SK-MEL-5 (cell line): ENCODE measurements at regions not wholly inside any gene's neighbourhood (a gene's known extent, or its start where the extent isn't known, plus 50 kb on each side); places are given as distances from the start of the nearest gene placed in this dataset.
A peak's percentile ranks its signal among the peaks of the same experiment; 100 is the strongest.
"Not testable (repeated sequence)": the region's sequence is repeated elsewhere in the genome, so short reads cannot be mapped to it uniquely, and the experiment has no call there.

ENCODE experiments used
- DNase-seq: peaks from one replicate; pipeline ENCODE4 v3.0.0-alpha.2; 2016; ENCODE audit warnings: low read depth, low spot score
- in situ Hi-C: cut with HindIII; loops from 2 replicates; pipeline ENCODE4 v1.10.0; 2016; ENCODE audit warnings: low sequenced_read_pairs, high pct_unique_total_duplicates, low pct_unique_long_range_greater_than_20kb

DNA sequence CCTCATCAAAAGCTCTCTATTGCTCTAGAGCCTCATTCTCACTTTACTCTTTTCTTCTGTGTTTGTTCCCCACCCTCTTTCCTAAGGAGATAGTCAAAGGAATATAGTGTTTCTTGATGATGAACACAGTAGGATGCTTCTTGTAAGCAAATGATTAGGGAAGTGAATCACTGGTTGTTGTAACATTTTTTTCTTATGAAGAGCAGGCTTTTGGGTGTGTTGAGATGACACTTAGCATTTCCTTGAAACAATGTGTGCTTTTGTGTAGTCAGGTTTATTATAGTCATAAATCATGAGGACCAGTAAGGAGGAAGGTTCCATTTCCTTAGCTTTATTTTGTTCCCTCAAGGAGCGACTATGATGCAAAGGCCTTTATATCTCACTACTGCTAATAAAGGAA is 1991.3 kb upstream of the C9orf72 start:
- peak; percentile 51 for DNase-seq
- in situ Hi-C loops: no loop called here

GRCh38 chr9:29575219-29575618 is 2001.9 kb upstream of the C9orf72 start:
- in situ Hi-C loops: no loop called here

GRCh38 chr9:29588361-29588760 is 2015.1 kb upstream of the C9orf72 start:
- peak; percentile 31 for DNase-seq
- in situ Hi-C loops: no loop called here

More at GRCh38 chr9:29575219-29575618, 2001.9 kb upstream of the C9orf72 start:
- DNase-seq: no peak

DNA sequence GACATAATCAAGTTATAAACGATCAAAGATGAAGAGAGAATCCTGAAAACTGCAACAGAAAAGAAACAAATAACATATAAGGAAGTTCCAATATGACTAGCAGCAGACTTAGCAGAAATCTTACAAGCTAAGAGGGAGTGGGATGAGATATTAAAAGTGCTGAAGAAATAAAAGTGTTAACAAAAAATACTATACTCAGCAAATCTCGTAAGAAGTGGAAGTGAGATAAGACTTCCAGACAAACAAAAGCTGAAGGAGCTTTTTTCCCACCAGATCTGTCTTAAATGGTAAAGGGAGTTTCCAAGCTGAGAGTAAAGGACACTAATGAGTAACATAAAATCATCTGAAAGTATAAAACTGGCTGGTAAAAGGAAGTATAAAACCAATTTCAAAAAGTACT is 2036.0 kb upstream of the C9orf72 start:
- in situ Hi-C loops: no loop called here

GRCh38 chr9:29613773-29614172 is 2040.5 kb upstream of the C9orf72 start:
- DNase-seq: no peak
- in situ Hi-C loops: no loop called here

More for the DNA sequence above, 2036.0 kb upstream of the C9orf72 start:
- no peak for DNase-seq

GRCh38 chr9:29616844-29617243 is 2043.6 kb upstream of the C9orf72 start:
- in situ Hi-C loops: no loop called here

GRCh38 chr9:29625292-29625731 is 2052.0 kb upstream of the C9orf72 start:
- DNase-seq: no peak
- in situ Hi-C loops: no loop called here

More at GRCh38 chr9:29616844-29617243, 2043.6 kb upstream of the C9orf72 start:
- no peak for DNase-seq

DNA sequence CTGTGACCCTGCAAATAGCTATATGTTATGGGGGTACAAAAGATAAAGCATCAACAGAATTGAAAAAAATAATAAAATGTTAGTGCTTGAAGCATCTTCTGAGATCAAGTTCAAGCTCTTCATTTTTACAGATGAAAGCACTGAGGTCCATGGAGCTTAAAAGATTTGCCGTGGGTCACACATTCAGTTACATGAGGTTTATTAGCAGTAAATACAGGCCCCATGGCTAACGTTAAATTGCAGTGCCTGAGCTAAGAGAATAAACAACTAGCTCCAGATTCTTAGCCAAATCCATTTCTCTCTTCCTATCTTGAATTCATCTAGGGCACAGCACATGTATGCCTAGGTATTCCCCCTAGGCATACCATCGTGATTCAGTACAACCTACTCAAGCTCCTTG is 2052.7 kb upstream of the C9orf72 start:
- in situ Hi-C loops: no loop called here
- no peak for DNase-seq

DNA sequence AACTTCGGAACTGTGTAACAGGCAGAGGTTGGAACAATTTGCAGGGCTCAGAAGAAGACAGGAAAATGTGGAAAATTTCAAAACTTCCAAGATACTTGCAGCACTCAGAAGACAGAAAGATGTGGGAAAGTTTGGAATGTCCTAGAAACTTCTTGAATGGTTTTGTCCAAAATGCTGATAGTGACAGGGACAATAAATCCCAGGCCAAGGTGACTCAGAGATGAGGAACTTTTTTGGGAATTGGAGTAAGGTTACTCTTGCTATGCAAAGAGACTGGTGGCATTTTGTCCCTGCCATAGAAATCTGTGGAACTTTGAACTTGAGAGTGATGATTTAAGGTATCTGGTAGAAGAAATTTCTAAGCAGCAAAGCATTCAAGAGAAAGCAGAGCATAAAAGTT is 2055.6 kb upstream of the C9orf72 start:
- DNase-seq, in situ Hi-C loops: not testable (repeated sequence)

- DNase-seq: no peak
- in situ Hi-C loops: no loop called here
Measured at GRCh38 chr9:29637471-29638237, 2064.4 kb upstream of the C9orf72 start.

DNA sequence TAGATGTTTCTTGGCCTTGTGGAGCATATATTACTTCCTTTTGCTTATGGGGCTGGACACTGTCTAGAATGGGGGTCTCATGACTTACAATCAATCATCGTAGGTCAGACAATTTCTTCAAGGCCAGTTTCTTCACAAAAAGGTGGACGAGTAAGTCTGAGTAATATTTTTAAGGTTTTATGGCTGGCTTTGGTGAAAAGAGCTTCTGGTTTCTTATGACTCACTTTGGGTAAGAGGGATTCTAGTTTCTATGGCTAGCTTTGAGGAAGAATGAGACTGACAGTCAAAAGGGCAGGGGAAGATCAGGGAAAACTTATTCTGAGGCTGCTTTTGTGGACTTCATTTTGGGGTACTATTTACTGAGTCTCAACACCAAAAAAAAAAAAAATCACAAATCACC is 2067.2 kb upstream of the C9orf72 start:
- no peak for DNase-seq
- in situ Hi-C loops: no loop called here

- in situ Hi-C loops: no loop called here
- no peak for DNase-seq
Measured at GRCh38 chr9:29644514-29644913, 2071.2 kb upstream of the C9orf72 start.

GRCh38 chr9:29647451-29647850 is 2074.2 kb upstream of the C9orf72 start:
- DNase-seq: no peak
- in situ Hi-C loops: no loop called here

DNA sequence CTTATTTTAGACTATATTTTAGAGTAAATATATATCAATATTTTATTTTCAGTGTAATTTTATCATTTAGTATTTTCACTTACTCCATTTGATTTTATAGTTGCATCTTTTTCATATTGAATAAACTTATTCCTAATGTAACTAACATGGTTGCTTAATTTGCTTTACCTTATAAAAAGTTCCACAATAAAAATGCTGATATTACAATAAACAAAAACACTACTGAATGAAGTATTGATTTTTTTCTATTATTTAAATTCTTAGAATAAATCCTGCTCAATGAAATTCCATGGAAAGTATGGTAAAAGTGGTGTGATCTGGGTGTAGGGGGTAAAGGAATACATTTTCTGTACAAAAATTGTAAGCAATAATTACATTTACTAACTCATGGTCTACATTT is 2074.9 kb upstream of the C9orf72 start:
- in situ Hi-C loops: no loop called here
- no peak for DNase-seq

DNA sequence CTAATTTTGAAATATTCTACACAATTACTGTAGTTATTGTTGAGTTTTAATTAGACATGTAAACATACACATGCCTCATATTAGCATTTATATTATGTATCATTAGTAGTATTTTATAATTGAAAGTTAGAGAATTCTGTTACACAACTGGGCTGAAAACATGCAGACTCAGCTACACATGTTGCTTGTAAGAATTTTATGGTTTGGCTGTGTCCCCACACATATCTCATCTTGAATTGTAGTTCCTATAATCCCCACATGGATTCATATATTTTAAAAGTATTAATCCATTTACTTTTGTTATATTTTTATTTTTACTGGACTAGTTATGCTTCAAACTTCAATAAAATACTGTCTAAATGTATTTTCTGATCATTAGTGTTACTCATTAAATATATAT is 2075.3 kb upstream of the C9orf72 start:
- in situ Hi-C loops: no loop called here
- DNase-seq: no peak

DNA sequence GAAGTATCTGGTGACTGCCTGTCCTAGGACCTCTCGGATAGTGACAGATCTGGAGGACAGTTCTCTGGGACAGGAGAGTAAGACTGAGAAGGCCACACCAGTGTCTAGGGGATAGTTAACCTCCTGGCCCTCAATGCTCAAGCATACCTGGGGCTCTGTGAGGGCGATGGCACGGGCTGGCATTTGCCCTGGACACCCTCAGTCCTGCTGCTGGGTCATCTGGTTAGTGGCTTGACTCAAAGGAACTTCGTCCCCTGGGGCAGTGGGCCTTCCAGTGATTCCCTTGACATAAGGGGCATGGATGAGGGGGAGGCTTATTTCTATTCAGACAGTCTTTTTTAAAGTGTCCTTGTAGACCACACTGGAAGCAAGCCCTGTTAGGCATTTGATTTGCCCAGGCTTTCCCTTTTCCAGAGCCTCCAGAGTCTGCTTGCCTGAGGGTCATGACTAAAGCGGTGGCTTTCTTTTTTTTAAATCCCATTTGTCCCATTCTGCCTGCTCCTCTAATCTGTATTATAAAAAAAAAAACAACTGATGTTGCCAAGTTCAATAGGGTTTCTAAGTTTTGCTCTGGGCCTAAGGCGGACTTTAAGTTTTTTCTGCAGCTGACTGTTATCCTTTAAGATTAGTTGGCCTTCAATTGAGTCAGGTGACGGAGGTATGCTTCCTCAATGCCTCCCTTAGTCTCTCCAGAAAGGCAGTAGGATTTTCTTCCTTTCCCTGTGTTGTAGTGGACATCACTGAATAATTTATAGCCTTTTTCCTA is 2083.5 kb upstream of the C9orf72 start:
- in situ Hi-C loops: no loop called here
- no peak for DNase-seq

- no peak for DNase-seq
- in situ Hi-C loops: no loop called here
Measured at GRCh38 chr9:29657821-29658220, 2084.5 kb upstream of the C9orf72 start.

- in situ Hi-C loops: no loop called here
- no peak for DNase-seq
Measured at GRCh38 chr9:29659014-29659413, 2085.7 kb upstream of the C9orf72 start.

- no peak for DNase-seq
- in situ Hi-C loops: no loop called here
Measured at GRCh38 chr9:29659736-29660135, 2086.5 kb upstream of the C9orf72 start.
